ENCODE measurements at regions not wholly inside any gene's neighbourhood (a gene's known extent, or its start where the extent isn't known, plus 50 kb on each side); places are given as distances from the start of the nearest gene placed in this dataset.

DNA sequence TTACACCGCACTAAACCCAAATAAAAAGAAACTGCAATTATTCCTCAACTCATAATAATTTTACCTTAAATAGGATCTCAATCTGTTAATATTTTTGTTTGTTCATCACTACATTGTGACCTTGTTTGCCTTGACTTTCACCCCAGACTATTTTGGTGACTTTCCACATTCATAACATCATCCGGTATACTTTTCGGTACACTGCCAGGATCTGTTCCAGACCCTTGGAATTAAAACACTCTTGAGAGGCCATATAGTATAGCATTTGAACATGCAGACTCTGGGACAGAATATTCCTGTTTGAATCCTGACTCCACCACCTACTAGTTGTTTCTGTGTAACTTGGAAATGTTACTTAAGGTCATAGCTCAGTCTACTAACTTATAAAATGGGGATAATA is 577.4 kb downstream of the METTL4 start:
- TF ChIP-seq, protein P1, sequence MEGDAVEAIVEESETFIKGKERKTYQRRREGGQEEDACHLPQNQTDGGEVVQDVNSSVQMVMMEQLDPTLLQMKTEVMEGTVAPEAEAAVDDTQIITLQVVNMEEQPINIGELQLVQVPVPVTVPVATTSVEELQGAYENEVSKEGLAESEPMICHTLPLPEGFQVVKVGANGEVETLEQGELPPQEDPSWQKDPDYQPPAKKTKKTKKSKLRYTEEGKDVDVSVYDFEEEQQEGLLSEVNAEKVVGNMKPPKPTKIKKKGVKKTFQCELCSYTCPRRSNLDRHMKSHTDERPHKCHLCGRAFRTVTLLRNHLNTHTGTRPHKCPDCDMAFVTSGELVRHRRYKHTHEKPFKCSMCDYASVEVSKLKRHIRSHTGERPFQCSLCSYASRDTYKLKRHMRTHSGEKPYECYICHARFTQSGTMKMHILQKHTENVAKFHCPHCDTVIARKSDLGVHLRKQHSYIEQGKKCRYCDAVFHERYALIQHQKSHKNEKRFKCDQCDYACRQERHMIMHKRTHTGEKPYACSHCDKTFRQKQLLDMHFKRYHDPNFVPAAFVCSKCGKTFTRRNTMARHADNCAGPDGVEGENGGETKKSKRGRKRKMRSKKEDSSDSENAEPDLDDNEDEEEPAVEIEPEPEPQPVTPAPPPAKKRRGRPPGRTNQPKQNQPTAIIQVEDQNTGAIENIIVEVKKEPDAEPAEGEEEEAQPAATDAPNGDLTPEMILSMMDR (conservative IDR thresholded peaks at IDR 0.05), result no peak
- no peak overlapping the region for H3K27ac Mint-ChIP-seq
- H3K9me3 Mint-ChIP-seq, result no peaks in the 10 kb centered on the region
- peaks cover 10% of the 10 kb centered on the region for H3K4me1 Mint-ChIP-seq (ENCODE audit: unreplicated experiment)
- H3K4me3 Mint-ChIP-seq, result no peak overlapping the region
- no peaks in the 10 kb centered on the region for H3K36me3 Mint-ChIP-seq
- no peaks in the 10 kb centered on the region for H3K27me3 Mint-ChIP-seq
- DNase-seq (ENCODE audit: extremely low spot score, unreplicated experiment), result no peak

DNA sequence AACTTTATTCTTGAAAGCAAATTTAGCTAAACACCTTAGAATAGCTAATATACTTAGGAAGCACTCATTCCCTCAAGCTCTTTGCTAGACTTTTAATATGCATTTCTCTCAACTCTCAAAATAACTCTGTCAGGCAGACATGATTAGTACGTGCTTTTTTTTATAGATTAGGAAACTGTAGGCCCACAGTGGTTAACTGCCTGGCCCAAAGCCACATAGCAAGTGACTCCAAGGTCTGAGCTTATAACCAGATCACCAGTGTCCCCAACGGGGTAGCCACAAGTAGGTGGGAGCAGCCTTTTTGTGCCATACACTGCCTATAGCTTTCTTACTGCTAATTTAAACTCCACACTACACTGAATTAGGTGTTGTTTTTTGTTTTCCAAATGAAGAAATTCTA is 576.8 kb downstream of the METTL4 start:
- DNase-seq (ENCODE audit: extremely low spot score, unreplicated experiment), result no peak
- Mint-ChIP-seq H3K4me3 (no peak overlapping the region), H3K36me3 (no peaks in the 10 kb centered on the region), H3K27ac (no peak overlapping the region), H3K9me3 (no peaks in the 10 kb centered on the region), H3K4me1 (ENCODE audit: unreplicated experiment) (peaks cover 10% of the 10 kb centered on the region), H3K27me3 (no peaks in the 10 kb centered on the region)
- TF ChIP-seq, protein P1 (conservative IDR thresholded peaks at IDR 0.05), result no peak

DNA sequence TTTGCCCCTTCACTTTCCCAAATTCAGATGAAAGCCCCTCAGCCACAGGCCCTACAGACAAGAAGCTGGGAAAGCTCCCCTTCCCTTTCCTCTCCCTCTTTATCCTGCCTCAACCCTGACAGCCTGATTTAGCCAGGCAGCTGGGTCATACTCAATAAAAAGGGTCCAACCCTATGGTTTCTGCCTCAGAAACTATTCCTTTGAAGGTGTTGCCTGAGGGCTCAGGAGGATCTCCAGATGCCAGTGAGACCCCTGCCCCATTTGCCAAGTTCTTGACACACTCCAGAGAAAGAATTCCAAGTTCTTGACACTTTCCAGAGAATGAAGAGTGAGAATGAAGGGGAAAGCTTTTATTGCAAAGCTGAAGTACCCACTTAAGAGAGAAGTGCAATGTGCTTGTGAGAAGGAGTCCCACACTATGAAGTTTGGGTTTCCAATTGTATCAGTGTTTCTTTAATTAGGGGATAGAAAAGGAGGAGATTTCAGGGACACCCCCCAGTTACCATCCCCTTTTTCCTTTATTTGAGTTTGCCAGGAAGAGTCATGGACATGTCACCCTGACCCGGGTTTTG is 576.2 kb downstream of the METTL4 start:
- no peaks in the 10 kb centered on the region for H3K9me3 Mint-ChIP-seq
- TF ChIP-seq, protein P1 (conservative IDR thresholded peaks at IDR 0.05), result no peak
- no peak overlapping the region for H3K27ac Mint-ChIP-seq
- H3K36me3 Mint-ChIP-seq, result no peaks in the 10 kb centered on the region
- H3K4me3 Mint-ChIP-seq, result no peak overlapping the region
- DNase-seq (ENCODE audit: extremely low spot score, unreplicated experiment), result no peak
- no peaks in the 10 kb centered on the region for H3K27me3 Mint-ChIP-seq
- H3K4me1 Mint-ChIP-seq (ENCODE audit: unreplicated experiment), result peaks cover 10% of the 10 kb centered on the region

DNA sequence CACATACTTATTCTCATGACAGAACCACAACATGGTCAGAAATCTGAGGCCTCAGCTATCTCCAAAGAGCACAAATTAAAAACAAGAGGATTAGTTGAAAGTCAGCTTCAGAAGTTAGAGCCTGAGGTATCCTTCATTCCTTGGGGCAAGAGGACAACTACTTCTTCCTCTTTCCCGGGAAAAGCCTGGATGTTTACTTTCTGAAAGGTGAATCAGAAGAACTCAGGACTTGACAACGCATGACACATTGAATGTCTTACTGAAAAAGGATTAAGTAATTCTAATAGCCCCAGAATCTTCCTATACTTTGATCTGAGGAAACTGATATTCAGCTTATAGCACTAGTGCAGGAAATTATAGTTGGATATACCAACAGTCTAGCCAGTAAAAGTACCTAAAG is 573.2 kb downstream of the METTL4 start:
- no peak overlapping the region for H3K27ac Mint-ChIP-seq
- peaks cover 12% of the 10 kb centered on the region for H3K4me1 Mint-ChIP-seq (ENCODE audit: unreplicated experiment)
- no peaks in the 10 kb centered on the region for H3K36me3 Mint-ChIP-seq
- H3K4me3 Mint-ChIP-seq, result no peak overlapping the region
- TF ChIP-seq, protein P1 (conservative IDR thresholded peaks at IDR 0.05), result no peak
- no peaks in the 10 kb centered on the region for H3K9me3 Mint-ChIP-seq
- DNase-seq (ENCODE audit: extremely low spot score, unreplicated experiment), result no peak
- no peaks in the 10 kb centered on the region for H3K27me3 Mint-ChIP-seq

DNA sequence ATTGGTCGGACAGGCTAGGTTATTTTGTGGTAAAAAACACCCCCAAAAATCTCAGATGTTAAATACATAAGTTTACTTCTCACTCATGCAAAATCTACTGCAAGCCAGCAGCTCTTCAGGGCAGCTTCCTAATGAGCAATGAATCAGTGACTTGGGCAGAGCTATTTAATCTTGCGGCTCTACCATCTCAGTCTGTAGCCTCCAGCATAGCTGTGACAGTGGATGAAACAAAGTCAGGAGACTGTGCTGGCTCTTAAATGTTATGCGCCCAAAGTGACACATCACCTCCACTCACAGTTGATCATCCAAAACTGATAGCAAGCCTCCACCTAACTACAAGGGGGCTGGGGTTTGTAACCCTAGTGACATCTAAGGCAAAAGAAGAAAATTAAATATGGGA is 571.9 kb downstream of the METTL4 start:
- Mint-ChIP-seq H3K4me1 (ENCODE audit: unreplicated experiment) (peaks cover 12% of the 10 kb centered on the region), H3K27ac (no peak overlapping the region), H3K9me3 (no peaks in the 10 kb centered on the region), H3K27me3 (no peaks in the 10 kb centered on the region), H3K4me3 (no peak overlapping the region), H3K36me3 (no peaks in the 10 kb centered on the region)
- TF ChIP-seq, protein P1 (conservative IDR thresholded peaks at IDR 0.05), result no peak
- no peak for DNase-seq (ENCODE audit: extremely low spot score, unreplicated experiment)

DNA sequence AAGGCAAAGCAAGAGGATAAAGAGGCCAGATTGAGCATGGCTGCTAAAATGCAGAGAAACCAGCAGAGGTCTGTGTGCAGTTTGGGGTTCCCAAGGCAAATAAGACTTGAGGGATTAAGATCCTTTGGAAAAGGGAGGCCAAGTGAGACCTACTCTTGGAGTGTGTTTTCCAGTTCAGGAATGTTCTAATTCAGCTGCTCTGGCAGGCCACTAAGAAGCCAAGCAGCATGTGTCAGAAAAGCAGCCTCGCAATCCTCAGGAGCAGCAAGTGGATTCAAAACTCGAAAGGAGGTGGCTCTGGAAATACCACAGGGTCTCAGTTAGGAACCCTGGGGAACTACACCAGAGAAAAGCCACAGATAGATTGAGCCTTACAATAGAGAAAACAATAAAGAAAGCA is 569.2 kb downstream of the METTL4 start:
- TF ChIP-seq, protein P1 (conservative IDR thresholded peaks at IDR 0.05), result no peak
- no peak for DNase-seq (ENCODE audit: extremely low spot score, unreplicated experiment)
- Mint-ChIP-seq H3K27me3 (no peaks in the 10 kb centered on the region), H3K27ac (peak overlapping the region; percentile 28), H3K36me3 (no peaks in the 10 kb centered on the region), H3K4me1 (ENCODE audit: unreplicated experiment) (peaks cover 12% of the 10 kb centered on the region), H3K4me3 (no peak overlapping the region), H3K9me3 (no peaks in the 10 kb centered on the region)
